Endothelial cell (in vitro differentiated cells): ENCODE measurements at regions not wholly inside any gene's neighbourhood (a gene's known extent, or its start where the extent isn't known, plus 50 kb on each side); places are given as distances from the start of the nearest gene placed in this dataset.
A peak's percentile ranks its signal among the peaks of the same experiment; 100 is the strongest.

Source experiments
- DNase-seq: peaks from one replicate; pipeline ENCODE4 v3.0.0; 2021; ENCODE audit warnings: low spot score
- H3K27ac Mint-ChIP-seq: one replicate; pipeline ENCODE4 v1.8.0; 2021; ENCODE audit warnings: mixed read lengths, inconsistent platforms; ENCODE audit not compliant: unreplicated experiment
- H3K27me3 Mint-ChIP-seq: one replicate; pipeline ENCODE4 v1.8.0; 2021; ENCODE audit warnings: mild to moderate bottlenecking, moderate library complexity, mixed read lengths, inconsistent platforms; ENCODE audit not compliant: unreplicated experiment
- H3K36me3 Mint-ChIP-seq: one replicate; pipeline ENCODE4 v1.8.0; 2021; ENCODE audit warnings: mild to moderate bottlenecking, low read depth, mixed read lengths, inconsistent platforms; ENCODE audit not compliant: unreplicated experiment
- H3K4me1 Mint-ChIP-seq: one replicate; pipeline ENCODE4 v1.8.0; 2021; ENCODE audit warnings: mild to moderate bottlenecking, mixed read lengths, inconsistent platforms; ENCODE audit not compliant: unreplicated experiment
- H3K4me3 Mint-ChIP-seq: one replicate; pipeline ENCODE4 v1.8.0; 2021; ENCODE audit warnings: mild to moderate bottlenecking, mixed read lengths, inconsistent platforms; ENCODE audit not compliant: unreplicated experiment
- H3K9me3 Mint-ChIP-seq: one replicate; pipeline ENCODE4 v1.8.0; 2021; ENCODE audit warnings: mixed read lengths, inconsistent platforms; ENCODE audit not compliant: unreplicated experiment
- TF ChIP-seq, protein P1 (sequence below): fragments of 200-600 bp; sonication (generic); IDR thresholded peaks from one replicate; pipeline ENCODE4 v1.5.0; 2021; ENCODE audit warnings: antibody characterized with exemption; ENCODE audit not compliant: unreplicated experiment

DNA sequence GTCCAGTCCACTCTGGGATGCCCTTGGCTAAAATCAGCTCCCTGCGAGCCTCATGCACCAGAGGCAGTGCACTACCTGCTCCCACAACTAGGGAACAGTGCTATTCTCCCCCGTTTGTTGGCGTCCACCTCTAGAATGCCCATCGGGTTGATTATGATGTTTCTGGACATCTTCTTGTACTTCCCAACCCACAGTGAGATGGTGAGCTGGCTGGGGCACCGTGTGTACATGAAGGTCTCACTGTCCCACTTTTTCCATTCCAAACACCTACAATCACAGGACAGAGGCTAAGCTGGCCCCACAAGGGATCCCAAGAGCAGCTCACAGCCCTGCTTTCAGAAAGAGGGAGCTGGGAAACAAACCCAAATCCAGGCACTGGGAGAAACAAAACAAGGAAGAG, 126.2 kb upstream of the ZNF92 start:
- DNase-seq = no peak
- TF ChIP-seq, protein P1, sequence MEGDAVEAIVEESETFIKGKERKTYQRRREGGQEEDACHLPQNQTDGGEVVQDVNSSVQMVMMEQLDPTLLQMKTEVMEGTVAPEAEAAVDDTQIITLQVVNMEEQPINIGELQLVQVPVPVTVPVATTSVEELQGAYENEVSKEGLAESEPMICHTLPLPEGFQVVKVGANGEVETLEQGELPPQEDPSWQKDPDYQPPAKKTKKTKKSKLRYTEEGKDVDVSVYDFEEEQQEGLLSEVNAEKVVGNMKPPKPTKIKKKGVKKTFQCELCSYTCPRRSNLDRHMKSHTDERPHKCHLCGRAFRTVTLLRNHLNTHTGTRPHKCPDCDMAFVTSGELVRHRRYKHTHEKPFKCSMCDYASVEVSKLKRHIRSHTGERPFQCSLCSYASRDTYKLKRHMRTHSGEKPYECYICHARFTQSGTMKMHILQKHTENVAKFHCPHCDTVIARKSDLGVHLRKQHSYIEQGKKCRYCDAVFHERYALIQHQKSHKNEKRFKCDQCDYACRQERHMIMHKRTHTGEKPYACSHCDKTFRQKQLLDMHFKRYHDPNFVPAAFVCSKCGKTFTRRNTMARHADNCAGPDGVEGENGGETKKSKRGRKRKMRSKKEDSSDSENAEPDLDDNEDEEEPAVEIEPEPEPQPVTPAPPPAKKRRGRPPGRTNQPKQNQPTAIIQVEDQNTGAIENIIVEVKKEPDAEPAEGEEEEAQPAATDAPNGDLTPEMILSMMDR = no peak
- Mint-ChIP-seq H3K27me3 (peaks cover 7% of the 10 kb centered on the region), H3K36me3 (peaks cover 4% of the 10 kb centered on the region), H3K4me3 (no peak overlapping the region), H3K9me3 (no peaks in the 10 kb centered on the region), H3K4me1 (peaks cover 42% of the 10 kb centered on the region), H3K27ac (peak overlapping the region; percentile 14)

DNA sequence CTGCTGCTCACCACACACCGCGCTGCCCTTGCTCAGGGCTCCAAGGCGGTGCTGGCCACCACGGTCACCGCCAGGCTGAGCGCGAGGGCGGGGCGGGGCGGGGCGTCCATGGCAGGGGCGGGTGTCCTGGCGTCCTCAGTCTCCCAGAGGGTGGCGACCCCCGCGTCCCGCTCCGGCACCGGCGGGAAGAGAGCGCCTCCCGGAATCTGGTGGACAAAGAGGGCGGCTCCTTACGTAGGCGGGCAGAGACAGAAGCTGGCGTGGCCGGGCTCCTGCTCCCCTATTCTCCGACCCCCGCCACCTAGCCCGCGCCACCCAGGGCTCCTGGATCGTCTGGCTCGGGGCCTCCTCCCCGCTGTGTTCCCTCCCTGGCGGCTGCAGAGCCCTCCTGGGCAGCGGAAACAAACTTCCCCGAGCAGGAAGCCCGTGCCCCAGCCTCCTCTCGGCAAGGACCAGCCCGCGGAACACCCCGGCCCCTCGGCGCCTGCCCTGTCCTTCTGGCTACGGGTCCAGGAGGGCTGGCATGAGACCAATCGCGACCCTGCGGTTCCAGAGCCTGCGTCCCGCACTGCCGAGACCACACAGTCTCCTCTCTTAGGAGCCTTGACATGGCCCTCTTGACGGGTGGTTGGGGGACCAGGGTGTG, 133.8 kb upstream of the ZNF92 start:
- TF ChIP-seq, protein P1 = no peak
- H3K27me3 Mint-ChIP-seq = no peaks in the 10 kb centered on the region
- peaks cover 13% of the 10 kb centered on the region for H3K36me3 Mint-ChIP-seq
- H3K4me1 Mint-ChIP-seq = peaks cover 15% of the 10 kb centered on the region
- no peaks in the 10 kb centered on the region for H3K9me3 Mint-ChIP-seq
- peak overlapping the region; percentile 83 for H3K4me3 Mint-ChIP-seq
- DNase-seq = peak; percentile 67
- no peak overlapping the region for H3K27ac Mint-ChIP-seq

DNA sequence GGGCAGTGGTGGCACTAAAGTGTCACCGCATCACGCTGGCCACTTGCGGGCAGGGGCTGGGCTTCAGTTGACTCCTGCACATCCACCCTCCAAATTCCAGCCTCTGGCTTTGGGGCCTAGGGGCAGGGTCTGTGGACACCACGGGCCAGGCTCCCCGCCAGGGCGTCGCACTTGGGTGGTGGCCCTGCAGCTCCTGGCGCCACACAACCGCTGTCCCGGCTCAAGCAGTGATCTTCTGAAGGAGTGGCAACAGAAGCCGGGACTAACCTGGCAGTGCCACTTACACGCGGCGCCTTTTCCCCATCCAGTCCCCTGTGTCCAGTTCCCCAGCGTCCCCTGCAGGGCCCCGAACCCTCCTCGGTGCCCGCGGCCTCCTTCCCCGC, 134.3 kb upstream of the ZNF92 start:
- Mint-ChIP-seq H3K27ac (no peak overlapping the region), H3K9me3 (no peaks in the 10 kb centered on the region)
- TF ChIP-seq, protein P1 = no peak

DNA sequence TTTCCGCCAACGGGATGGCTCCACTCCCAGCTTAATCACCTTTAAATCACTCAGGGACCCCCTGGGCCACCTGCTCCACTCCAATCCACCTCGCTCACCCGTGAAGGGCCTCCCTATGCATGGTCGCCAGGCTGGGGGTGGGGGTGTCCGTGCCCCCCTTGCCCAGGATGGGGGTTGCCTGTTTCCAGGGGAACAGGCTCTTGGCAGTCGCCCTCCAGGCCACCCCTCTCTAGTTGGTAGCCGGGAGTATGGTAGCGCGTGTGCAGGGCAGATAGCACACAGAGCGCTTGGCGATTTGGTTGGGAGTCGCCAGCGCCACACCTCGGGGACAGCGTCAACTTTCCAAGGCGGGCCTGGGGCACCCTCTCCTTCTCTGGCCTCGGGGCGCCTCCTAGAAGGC, 134.9 kb upstream of the ZNF92 start:
- Mint-ChIP-seq H3K9me3 (no peaks in the 10 kb centered on the region), H3K4me3 (no peak overlapping the region), H3K27me3 (no peaks in the 10 kb centered on the region), H3K4me1 (peaks cover 15% of the 10 kb centered on the region), H3K27ac (no peak overlapping the region), H3K36me3 (peaks cover 14% of the 10 kb centered on the region)
- TF ChIP-seq, protein P1 = no peak
- no peak for DNase-seq

More for the DNA sequence above, 134.3 kb upstream of the ZNF92 start:
- DNase-seq = no peak
- Mint-ChIP-seq H3K36me3 (peaks cover 14% of the 10 kb centered on the region), H3K4me1 (peaks cover 15% of the 10 kb centered on the region), H3K4me3 (no peak overlapping the region), H3K27me3 (no peaks in the 10 kb centered on the region)

DNA sequence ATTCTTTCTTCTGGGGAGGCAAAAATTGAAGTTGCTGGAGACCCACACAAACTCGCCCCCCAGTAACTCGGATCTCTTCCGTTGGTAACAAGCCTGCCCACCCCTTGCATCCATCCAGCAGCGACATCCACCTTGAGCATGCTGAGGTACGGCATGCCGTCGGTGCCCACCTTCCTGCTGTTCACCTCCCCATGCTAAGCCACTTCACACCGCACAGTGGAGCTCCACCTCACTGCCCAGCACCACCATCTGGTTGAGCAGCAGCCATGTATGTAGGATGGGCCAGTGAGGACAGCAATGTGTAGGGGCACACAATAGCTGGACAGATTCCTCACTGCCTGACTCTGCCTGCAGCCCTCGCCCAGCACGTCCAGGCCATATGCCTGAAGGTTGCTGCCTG, 138.1 kb upstream of the ZNF92 start:
- Mint-ChIP-seq H3K4me3 (peak overlapping the region; percentile 63), H3K27me3 (no peaks in the 10 kb centered on the region), H3K27ac (peak overlapping the region; percentile 59), H3K36me3 (peaks cover 14% of the 10 kb centered on the region), H3K9me3 (no peaks in the 10 kb centered on the region), H3K4me1 (peaks cover 18% of the 10 kb centered on the region)
- TF ChIP-seq, protein P1 = no peak
- no peak for DNase-seq
